Heart left ventricle (tissue), 16 donors: ENCODE measurements at regions not wholly inside any gene's neighbourhood (a gene's known extent, or its start where the extent isn't known, plus 50 kb on each side); places are given as distances from the start of the nearest gene placed in this dataset.

Experiments used
- ATAC-seq, 4 donors: fragments of 200-7000 bp; cut with Tn5 transposase; one replicate each; pipeline ENCODE4 v1.9.1; 2020 to 2022; ENCODE audit warnings: moderate library complexity in 4 of 4, mild to moderate bottlenecking in 3 of 4, moderate number of reproducible peaks in 1 of 4
- DNase-seq, 5 donors: peaks; one replicate each; pipeline ENCODE4 v3.0.0-alpha.2; 2020
- H3K27ac ChIP-seq, 12 donors: fragments of 200-600 bp; sonication (generic) in 4 of 12; one replicate each; pipeline versions ENCODE4 v1.5.0 to v1.8.0; 2016 to 2022; ENCODE audit warnings: mild to moderate bottlenecking in 2 of 12
- H3K27me3 ChIP-seq, 9 donors: fragments of 200-600 bp; sonication (generic) in 2 of 9; one replicate each; pipeline versions ENCODE4 v1.5.1 to v1.8.0; 2016 to 2022; ENCODE audit warnings: mild to moderate bottlenecking in 3 of 9
- H3K36me3 ChIP-seq, 9 donors: fragments of 200-600 bp; sonication (generic) in 2 of 9; one replicate each; pipeline versions ENCODE4 v1.5.0 to v1.8.0; 2018 to 2022; ENCODE audit warnings: mild to moderate bottlenecking in 2 of 9
- H3K4me1 ChIP-seq, 12 donors: fragments of 200-600 bp; sonication (generic) in 4 of 12; one replicate each; pipeline versions ENCODE4 v1.5.0 to v1.8.0; 2016 to 2022; ENCODE audit warnings: mild to moderate bottlenecking in 3 of 12
- H3K4me3 ChIP-seq, 12 donors: fragments of 200-600 bp; sonication (generic) in 4 of 12; one replicate each; pipeline versions ENCODE4 v1.5.0 to v1.8.0; 2017 to 2022; ENCODE audit warnings: mild to moderate bottlenecking in 9 of 12, moderate library complexity in 4 of 12
- H3K9me3 ChIP-seq, 12 donors: fragments of 200-600 bp; sonication (generic) in 4 of 12; one replicate each; pipeline versions ENCODE4 v1.5.0 to v1.8.0; 2016 to 2022; ENCODE audit warnings: mild to moderate bottlenecking in 1 of 12
- POLR2A ChIP-seq, 2 donors: fragments of 450-650 bp; IDR thresholded peaks; one replicate each; pipeline ENCODE4 v1.6.1; 2017; ENCODE audit warnings: antibody characterized with exemption in 2 of 2, mild to moderate bottlenecking in 2 of 2, moderate library complexity in 2 of 2
- WGBS, 4 donors: extraction: QIAGEN DNeasy Blood & Tissue Kit in 2 of 4; methylation state at CpG; one replicate each; pipeline versions ENCODE4 v1.1.5 to v1.1.7; 2013 to 2018; 5-methylcytosine and 5-hydroxymethylcytosine counted together
- intact Hi-C, 10 donors: fragments of 100-400 bp; cut with DNase I; formaldehyde crosslinking; loops; one replicate each; pipeline versions ENCODE4 v1.11.1 to v1.14.2; 2022
- TF ChIP-seq, protein P1 (sequence below), 12 donors: fragments of 200-600 bp; sonication (generic) in 4 of 12; IDR thresholded peaks; one replicate each; pipeline versions ENCODE4 v1.5.0 to v1.8.0; 2018 to 2022; ENCODE audit warnings: antibody characterized with exemption in 12 of 12, mild to moderate bottlenecking in 5 of 12
- donor health status: ischemic (EF 13 %, LVEDD 7.1; RV severe dilation, severe dysfunction).
- donor health status: healthy with polysubstance abuse.
- donor health status: DM: no; HTN: yes; CAD: no.
- donor health status: DM: no; HTN: no; CAD: no.
- donor health status: ischemic (EF 25% LVEDD 6.9; RV normal size, moderate dysfunction).
- donor health status: ischemic (EF 25% LVEDD 5.7; RV mildly dilated, moderate dysfunction).
- donor health status: healthy.
- donor health status: DM: yes; HTN: yes; CAD: no.
- donor health status: ischemic (EF 35%, LVEDD 5.7; RV mildly dilated, moderate dysfunction).
- donor health status: nonischemic (EF 11% LVEDD 7.7; RV severe dilation, severe dysfunction).
- donor health status: DM: yes; HTN: yes; CAD: no.
- donor health status: PGD.
- donor health status: ischemic (EF 29% LVEDD 5.4; RV normal size, mild dysfunction).
- donor health status: nonischemic (EF 23%, LVEDD 6.1; RV moderate dilation, normal function).

DNA sequence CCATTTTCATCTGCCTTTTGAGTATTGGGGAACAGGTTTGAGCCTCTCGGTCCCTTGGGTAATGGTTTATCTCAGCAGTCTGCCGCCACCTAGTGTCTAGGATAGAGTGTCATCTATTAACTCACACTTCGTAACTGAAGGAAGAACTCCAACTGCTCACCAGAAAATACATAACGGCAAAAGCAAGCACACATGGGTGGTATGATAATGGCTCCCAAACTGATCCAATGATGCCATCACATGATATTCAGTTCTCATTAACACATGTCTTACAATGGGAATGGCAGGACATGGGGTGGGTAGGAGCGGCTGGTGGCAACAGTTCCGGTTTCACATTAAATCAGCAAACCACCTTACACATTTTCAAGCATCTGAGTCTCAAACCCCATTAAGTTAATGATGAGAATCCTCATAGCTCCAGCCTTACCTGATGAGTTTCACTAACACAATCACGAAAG lies 110.7 kb upstream of the PHACTR1 start:
- H3K36me3 ChIP-seq = no peaks in the 10 kb centered on the region
- peak; percentile 63 to 83 (median 77) for ATAC-seq
- no peak overlapping the region for H3K27ac ChIP-seq
- no peaks in the 10 kb centered on the region for H3K27me3 ChIP-seq
- intact Hi-C loops = loop anchor here (2.0 to 10.0 kb wide), 13 partner anchors 211 to 1021 kb away; no protein-coding TSS in a partner anchor
- TF ChIP-seq POLR2A (IDR thresholded peaks at IDR 0.05) = no peak
- TF ChIP-seq, protein P1, sequence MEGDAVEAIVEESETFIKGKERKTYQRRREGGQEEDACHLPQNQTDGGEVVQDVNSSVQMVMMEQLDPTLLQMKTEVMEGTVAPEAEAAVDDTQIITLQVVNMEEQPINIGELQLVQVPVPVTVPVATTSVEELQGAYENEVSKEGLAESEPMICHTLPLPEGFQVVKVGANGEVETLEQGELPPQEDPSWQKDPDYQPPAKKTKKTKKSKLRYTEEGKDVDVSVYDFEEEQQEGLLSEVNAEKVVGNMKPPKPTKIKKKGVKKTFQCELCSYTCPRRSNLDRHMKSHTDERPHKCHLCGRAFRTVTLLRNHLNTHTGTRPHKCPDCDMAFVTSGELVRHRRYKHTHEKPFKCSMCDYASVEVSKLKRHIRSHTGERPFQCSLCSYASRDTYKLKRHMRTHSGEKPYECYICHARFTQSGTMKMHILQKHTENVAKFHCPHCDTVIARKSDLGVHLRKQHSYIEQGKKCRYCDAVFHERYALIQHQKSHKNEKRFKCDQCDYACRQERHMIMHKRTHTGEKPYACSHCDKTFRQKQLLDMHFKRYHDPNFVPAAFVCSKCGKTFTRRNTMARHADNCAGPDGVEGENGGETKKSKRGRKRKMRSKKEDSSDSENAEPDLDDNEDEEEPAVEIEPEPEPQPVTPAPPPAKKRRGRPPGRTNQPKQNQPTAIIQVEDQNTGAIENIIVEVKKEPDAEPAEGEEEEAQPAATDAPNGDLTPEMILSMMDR (IDR thresholded peaks at IDR 0.05) = peak; percentile 43 to 77 (median 65)
- no peak overlapping the region for H3K4me3 ChIP-seq
- H3K9me3 ChIP-seq = no peaks in the 10 kb centered on the region
- H3K4me1 ChIP-seq = peaks cover 0 to 25% (median 3%) of the 10 kb centered on the region in 12 donors
- 47 to 55% (median 54%) methylated on average over 7 of the region's 7 CpGs for WGBS, 4 donors
- peak in 4 of 5 donors; percentile 30 to 40 (median 35) for DNase-seq

DNA sequence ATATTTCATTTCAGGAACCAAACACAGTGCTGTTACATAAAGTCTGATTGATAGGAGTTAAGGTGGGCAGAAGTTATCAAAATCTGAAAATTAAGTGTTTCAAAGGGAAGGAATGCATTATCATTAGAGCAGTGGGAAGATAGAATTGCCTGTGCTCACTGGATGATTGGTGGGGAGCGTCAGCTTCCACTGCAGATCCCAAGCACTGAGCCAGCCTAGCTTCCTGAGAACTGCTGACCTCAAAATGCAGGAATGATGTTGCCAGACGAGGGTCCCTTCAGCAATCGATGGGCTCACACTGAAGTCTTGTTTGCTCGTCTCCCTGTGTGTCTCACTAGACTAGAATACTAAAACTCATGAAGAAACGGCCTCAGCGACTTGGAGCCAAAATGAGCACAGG lies 110.0 kb upstream of the PHACTR1 start:
- DNase-seq (no peak), ATAC-seq (no peak)
- H3K9me3 ChIP-seq = no peaks in the 10 kb centered on the region
- H3K27ac ChIP-seq = no peak overlapping the region
- H3K27me3 ChIP-seq = no peaks in the 10 kb centered on the region
- peaks cover 0 to 18% (median 3%) of the 10 kb centered on the region in 12 donors for H3K4me1 ChIP-seq
- H3K4me3 ChIP-seq = no peak overlapping the region
- 68 to 74% (median 71%) methylated on average over 6 of the region's 6 CpGs for WGBS, 4 donors
- H3K36me3 ChIP-seq = no peaks in the 10 kb centered on the region
- intact Hi-C loops = loop anchor here (2.0 to 10.0 kb wide), 11 partner anchors 212 to 1022 kb away; no protein-coding TSS in a partner anchor
- TF ChIP-seq, protein P1 (IDR thresholded peaks at IDR 0.05) = no peak
- no peak for TF ChIP-seq POLR2A (IDR thresholded peaks at IDR 0.05)

DNA sequence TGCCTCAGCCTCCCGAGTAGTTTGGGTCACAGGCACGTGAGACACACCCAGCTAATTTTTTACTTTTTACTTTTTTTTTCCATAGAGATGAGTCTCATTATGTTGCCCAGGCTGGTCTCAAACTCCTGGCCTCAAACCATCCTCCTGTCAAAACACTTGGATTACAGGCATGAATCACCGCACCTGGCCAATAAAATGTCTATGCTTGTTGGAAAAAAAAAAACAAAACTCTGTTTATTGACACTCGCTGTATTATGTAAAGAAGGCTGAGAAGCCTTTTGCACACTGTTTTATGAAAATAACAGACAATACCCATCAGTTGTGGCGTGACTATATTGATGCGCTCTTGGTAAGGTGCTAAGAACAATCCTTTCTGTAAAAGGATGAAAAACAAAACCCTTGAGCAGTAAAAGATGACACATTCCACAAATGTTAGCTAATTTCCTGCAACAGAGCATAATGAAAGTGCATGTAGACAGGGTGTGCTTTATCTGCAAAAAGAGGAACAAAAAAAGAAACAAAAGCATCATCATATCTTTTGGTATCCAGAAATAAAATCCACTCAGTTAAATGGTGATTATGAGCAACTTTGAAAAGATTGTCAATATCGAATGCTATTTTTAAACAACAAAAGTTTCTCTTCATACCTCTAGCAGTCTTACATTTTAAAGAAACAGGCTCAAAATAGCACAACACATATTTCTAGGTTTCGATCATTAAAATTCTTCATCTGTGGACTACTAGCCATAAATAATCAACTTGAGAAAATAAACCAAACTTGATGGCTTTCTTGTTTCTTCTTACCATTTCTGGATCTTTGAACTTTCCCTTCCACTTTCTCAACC lies 108.3 kb upstream of the PHACTR1 start:
- no peaks in the 10 kb centered on the region for H3K9me3 ChIP-seq
- H3K36me3 ChIP-seq = no peaks in the 10 kb centered on the region
- TF ChIP-seq POLR2A (IDR thresholded peaks at IDR 0.05) = no peak
- TF ChIP-seq, protein P1 (IDR thresholded peaks at IDR 0.05) = no peak
- peak overlapping the region in 1 of 12 donors; percentile 29 for H3K27ac ChIP-seq
- H3K4me1 ChIP-seq = peaks cover 0 to 14% (median 0%) of the 10 kb centered on the region in 12 donors
- no peaks in the 10 kb centered on the region for H3K27me3 ChIP-seq
- ATAC-seq (no peak), DNase-seq (no peak)
- no peak overlapping the region for H3K4me3 ChIP-seq
- intact Hi-C loops = loop anchor here (5.0 to 10.0 kb wide), 9 partner anchors 213 to 1023 kb away; no protein-coding TSS in a partner anchor
- WGBS, 4 donors = 53 to 66% (median 55%) methylated on average over 8 of the region's 8 CpGs

DNA sequence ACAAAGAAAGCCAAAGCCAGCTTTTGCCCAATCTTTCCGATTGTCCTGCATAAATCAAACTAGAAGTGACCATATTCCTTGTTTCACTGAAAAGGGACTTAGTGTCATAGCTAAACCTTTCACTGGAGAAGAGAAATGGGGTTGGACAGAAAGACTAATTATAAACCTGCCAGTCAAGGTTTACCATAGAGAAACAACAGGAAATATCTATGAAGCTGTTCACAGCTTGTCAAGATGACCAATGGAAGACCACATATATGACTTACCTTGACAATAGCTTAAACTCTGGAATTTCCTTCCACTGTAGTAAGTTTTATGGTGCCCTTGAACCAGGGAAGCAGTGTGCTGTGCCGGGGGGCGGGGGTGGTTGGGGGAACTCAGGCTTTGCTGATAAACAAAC lies 107.7 kb upstream of the PHACTR1 start:
- Histone ChIP-seq H3K36me3 (no peaks in the 10 kb centered on the region), H3K4me1 (peaks cover 0 to 14% (median 0%) of the 10 kb centered on the region in 12 donors), H3K9me3 (no peaks in the 10 kb centered on the region), H3K4me3 (no peak overlapping the region), H3K27me3 (no peaks in the 10 kb centered on the region), H3K27ac (peak overlapping the region in 1 of 12 donors; percentile 7)
- intact Hi-C loops = loop anchor here (5.0 to 10.0 kb wide), 9 partner anchors 214 to 1024 kb away; no protein-coding TSS in a partner anchor
- 87 to 95% (median 92%) methylated on average over 3 of the region's 3 CpGs for WGBS, 4 donors
- TF ChIP-seq, protein P1 (IDR thresholded peaks at IDR 0.05) = no peak
- no peak for TF ChIP-seq POLR2A (IDR thresholded peaks at IDR 0.05)
- ATAC-seq = no peak
- DNase-seq = no peak
